ENCODE measurements at regions not wholly inside any gene's neighbourhood (a gene's known extent, or its start where the extent isn't known, plus 50 kb on each side); places are given as distances from the start of the nearest gene placed in this dataset.

DNA sequence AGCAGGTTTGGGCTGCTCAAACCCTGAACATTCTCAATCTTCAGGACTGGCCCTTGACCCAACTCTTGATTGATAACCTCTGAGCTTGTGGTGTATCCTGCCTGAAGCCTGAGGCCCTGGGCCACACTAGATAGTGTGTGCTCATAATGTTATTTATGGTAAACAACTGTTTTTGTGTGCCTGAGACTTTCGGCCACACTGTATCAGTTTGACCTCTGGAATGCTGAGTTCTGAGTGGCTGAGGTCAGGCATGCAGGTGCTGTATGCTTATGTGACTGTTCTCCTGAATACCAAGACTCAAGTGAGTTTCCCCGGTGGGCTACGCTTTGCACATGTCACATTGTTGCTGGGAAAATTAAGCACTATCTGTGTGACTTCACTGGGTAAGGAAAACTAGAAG is 82.2 kb upstream of the RMP24 start:
- Histone ChIP-seq H2AFZ (ENCODE audit: low read length) (no peak overlapping the region), H3K9ac (replicated peaks in 1 of 4; ENCODE audit: extremely low read depth in 1 of 4, low read depth in 3 of 4, low read length in 3 of 4) (no peak overlapping the region), H2BK15ac (ENCODE audit: low read length) (no peak overlapping the region), H4K91ac (replicated peaks; ENCODE audit: insufficient read length, low read length) (no peak overlapping the region), H3K23me2 (ENCODE audit: low read depth, low read length) (no peaks in the 10 kb centered on the region; the same call in 1 of the 2 replicates), H3K9me3 (ENCODE audit: insufficient read depth in 2 of 2, low read depth in 1 of 2, low read length in 1 of 2) (peaks cover 6 to 11% of the 10 kb centered on the region in 2 experiments; a peak in 2 of 4 replicates), H3K36me3 (ENCODE audit: control insufficient read depth in 2 of 4, insufficient read depth in 4 of 4, low read length in 3 of 4) (peaks cover 0 to 19% (median 2%) of the 10 kb centered on the region in 4 experiments; a peak in 3 of 8 replicates), H3K56ac (replicated peaks; ENCODE audit: insufficient read length, low read depth, low read length) (no peak overlapping the region), H2BK12ac (ENCODE audit: low read depth, low read length) (no peak overlapping the region), H4K5ac (ENCODE audit: insufficient read length, low read depth, low read length) (no peak overlapping the region), H3K18ac (ENCODE audit: extremely low read depth, low read length) (no peak overlapping the region), H3K23ac (ENCODE audit: insufficient read length) (no peak overlapping the region), H4K20me1 (replicated peaks in 1 of 2; ENCODE audit: control insufficient read depth in 1 of 2, insufficient read depth in 2 of 2, low read length in 2 of 2) (no peaks in the 10 kb centered on the region), H4K8ac (ENCODE audit: extremely low read depth, insufficient read depth, low read length) (no peak overlapping the region), H2BK20ac (ENCODE audit: low read length) (no peak overlapping the region), H3K4me2 (ENCODE audit: insufficient read depth in 1 of 2, low read depth in 2 of 2, low read length in 2 of 2) (no peak overlapping the region), H2BK120ac (replicated peaks; ENCODE audit: low read depth, low read length) (no peak overlapping the region), H3K27ac (ENCODE audit: low read depth, low read length) (no peak overlapping the region), H2AK5ac (ENCODE audit: low read depth, low read length) (no peak overlapping the region), H3K14ac (ENCODE audit: insufficient read length) (no peak overlapping the region), H3K4ac (replicated peaks; ENCODE audit: insufficient read length, low read depth, low read length) (no peak overlapping the region), H3K27me3 (replicated peaks in 1 of 4; ENCODE audit: control insufficient read depth in 3 of 4, extremely low read depth in 1 of 4, insufficient read depth in 3 of 4, low read length in 3 of 4) (no peaks in the 10 kb centered on the region), H3K4me3 (ENCODE audit: extremely low read depth in 1 of 4, insufficient read depth in 2 of 4, low read depth in 3 of 4, low read length in 4 of 4) (no peak overlapping the region), H2BK5ac (ENCODE audit: low read depth, low read length) (no peak overlapping the region), H3K79me1 (ENCODE audit: low read depth, low read length) (no peaks in the 10 kb centered on the region), H3K79me2 (ENCODE audit: control insufficient read depth in 1 of 2, insufficient read depth in 2 of 2, low read length in 2 of 2) (no peaks in the 10 kb centered on the region), H3K4me1 (replicated peaks in 1 of 4; ENCODE audit: control insufficient read depth in 3 of 4, insufficient read depth in 4 of 4, low read length in 3 of 4) (peaks cover 0 to 5% (median 0%) of the 10 kb centered on the region in 4 experiments; a peak in 2 of 7 replicates)
- TF ChIP-seq CTBP2 (IDR thresholded peaks at IDR 0.05; ENCODE audit: borderline replicate concordance, insufficient read depth, insufficient read length, low read length) (no peak), RBBP5 (IDR thresholded peaks at IDR 0.05; ENCODE audit: borderline replicate concordance, low read depth, low read length) (no peak), CEBPB (IDR thresholded peaks at IDR 0.05; ENCODE audit: low read depth, low read length) (no peak), RNF2 (IDR thresholded peaks at IDR 0.05; ENCODE audit: borderline replicate concordance, low read depth, low read length, missing control alignments, poor library complexity, severe bottlenecking) (no peak), HDAC6 (IDR thresholded peaks at IDR 0.05; ENCODE audit: low read depth, low read length) (no peak), POU5F1 (IDR thresholded peaks at IDR 0.05; ENCODE audit: low read depth, low read length) (no peak), CBX8 (IDR thresholded peaks at IDR 0.05; ENCODE audit: borderline replicate concordance, low read depth, low read length) (no peak), TEAD4 (IDR thresholded peaks at IDR 0.05; ENCODE audit: low read depth, low read length) (no peak)
- 85% methylated on average over 3 of the region's 3 CpGs; no CpG with 5 or more reads in 1 of the 2 experiments for WGBS, 2 experiments (ENCODE audit: extremely low coverage in 1 of 2, insufficient coverage in 1 of 2, insufficient read length in 1 of 2, insufficient replicate concordance in 2 of 2, low coverage in 1 of 2, low lambda C conversion rate in 2 of 2, missing lambda C conversion rate in 1 of 2)
- no peak for DNase-seq (ENCODE audit: low read depth in 1 of 2, low spot score in 2 of 2)
- ChIA-PET CTCF (ENCODE audit: partially characterized antibody) (interaction anchor here (1.5 to 2.2 kb wide), 3 partner anchors 38 to 132 kb away, joined by 3 to 4 read pairs (median 4); no protein-coding TSS in a partner anchor), POLR2A (ENCODE audit: partially characterized antibody) (no interaction called here)
- no peak for FAIRE-seq
